Right renal cortex interstitium (tissue), 3 donors: ENCODE measurements at regions not wholly inside any gene's neighbourhood (a gene's known extent, or its start where the extent isn't known, plus 50 kb on each side); places are given as distances from the start of the nearest gene placed in this dataset.
"Not testable (repeated sequence)": the region's sequence is repeated elsewhere in the genome, so short reads cannot be mapped to it uniquely, and the experiment has no call there.

Experiments used
- DNase-seq, 3 donors: peaks; one replicate each; pipeline ENCODE4 v3.0.0-alpha.2; 2013; ENCODE audit warnings: low read depth in 3 of 3, low spot score in 2 of 3

- no peak for DNase-seq
Observed at GRCh38 chr1:61028136-61028535, 54.2 kb upstream of the NFIA start.

GRCh38 chr1:61018068-61018467 is 64.3 kb upstream of the NFIA start:
- not testable (repeated sequence) for DNase-seq

GRCh38 chr1:61017651-61018050 is 64.7 kb upstream of the NFIA start:
- no peak for DNase-seq

- no peak for DNase-seq
Observed at GRCh38 chr1:61013946-61014667, 68.3 kb upstream of the NFIA start.

- DNase-seq = no peak
Observed at GRCh38 chr1:61013189-61013945, 69.0 kb upstream of the NFIA start.

GRCh38 chr1:61012341-61012761 is 70.0 kb upstream of the NFIA start:
- DNase-seq = no peak

GRCh38 chr1:61011561-61012263 is 70.6 kb upstream of the NFIA start:
- no peak for DNase-seq

- no peak for DNase-seq
Observed at GRCh38 chr1:61007534-61008364, 74.6 kb upstream of the NFIA start.

- DNase-seq = no peak
Observed at GRCh38 chr1:61005614-61006580, 76.5 kb upstream of the NFIA start.

- DNase-seq = no peak
Observed at GRCh38 chr1:61004262-61005003, 77.9 kb upstream of the NFIA start.

GRCh38 chr1:61000327-61000726 is 82.0 kb upstream of the NFIA start:
- no peak for DNase-seq

GRCh38 chr1:60998786-60999185 is 83.6 kb upstream of the NFIA start:
- DNase-seq = no peak

- no peak for DNase-seq
Observed at GRCh38 chr1:60994828-60995492, 87.4 kb upstream of the NFIA start.

- DNase-seq = no peak
Observed at GRCh38 chr1:60994369-60994768, 88.0 kb upstream of the NFIA start.

GRCh38 chr1:60992165-60992564 is 90.2 kb upstream of the NFIA start:
- DNase-seq = no peak

GRCh38 chr1:60990714-60991090 is 91.7 kb upstream of the NFIA start:
- DNase-seq = no peak

- no peak for DNase-seq
Observed at GRCh38 chr1:60989749-60990713, 92.3 kb upstream of the NFIA start.
